ENCODE measurements at regions not wholly inside any gene's neighbourhood (a gene's known extent, or its start where the extent isn't known, plus 50 kb on each side); places are given as distances from the start of the nearest gene placed in this dataset.
A peak's percentile ranks its signal among the peaks of the same experiment; 100 is the strongest.

DNA sequence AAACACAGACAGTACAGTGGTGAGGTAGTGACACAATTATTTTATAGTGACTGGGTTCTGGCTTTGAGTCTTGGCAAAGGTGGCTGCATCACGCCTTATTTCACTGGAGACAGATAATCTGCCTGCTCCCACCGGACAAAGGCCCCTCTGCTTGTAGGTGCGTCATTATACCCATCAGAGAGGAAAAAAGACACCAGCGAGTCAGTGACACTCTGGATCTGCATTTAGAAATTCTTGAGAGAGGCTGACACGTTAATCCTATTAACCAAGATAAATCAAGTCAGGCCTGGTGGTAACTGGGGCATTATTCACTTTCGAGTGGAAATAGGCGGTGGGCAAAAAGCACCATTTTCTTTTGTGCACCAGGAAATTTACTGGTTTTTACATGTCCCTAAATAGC lies 76.2 kb downstream of the NR2F2 start:
- Histone ChIP-seq H3K4me1 (ENCODE audit: control insufficient read depth, insufficient read depth, low read length) (peaks cover 13% of the 10 kb centered on the region), H3K9me3 (ENCODE audit: control insufficient read depth, insufficient read depth, low read length) (no peaks in the 10 kb centered on the region), H3K4me3 (ENCODE audit: low read depth, low read length) (no peak overlapping the region), H3K36me3 (ENCODE audit: control insufficient read depth, insufficient read depth, low read length) (no peaks in the 10 kb centered on the region), H3K27me3 (ENCODE audit: control insufficient read depth, insufficient read depth, low read length) (peaks cover 72% of the 10 kb centered on the region), H3K27ac (ENCODE audit: low read depth, low read length) (no peak overlapping the region)
- WGBS (ENCODE audit: insufficient coverage) = 76% methylated on average over 4 of the region's 7 CpGs
- no peak for DNase-seq (ENCODE audit: low read depth in 4 of 6, low spot score in 6 of 6)

DNA sequence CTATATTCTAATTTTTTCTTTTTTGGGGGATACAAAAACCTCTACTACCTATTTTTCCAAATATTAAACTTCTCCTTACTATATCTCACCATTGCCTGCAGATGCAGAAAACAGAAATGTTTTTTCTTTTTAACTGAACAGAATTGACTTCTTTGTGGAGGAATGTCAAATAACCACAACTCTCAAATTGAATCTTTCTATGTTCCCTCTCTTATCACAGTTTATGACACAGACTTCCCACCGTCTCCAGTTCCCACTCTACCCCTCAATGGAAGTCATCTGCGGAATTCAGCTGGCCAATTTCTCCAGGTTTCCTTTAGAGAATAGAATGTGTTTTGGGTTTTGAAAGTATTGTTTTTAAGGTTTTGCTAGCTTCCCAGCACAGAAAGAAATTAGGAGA lies 77.0 kb downstream of the NR2F2 start:
- Histone ChIP-seq H3K9me3 (ENCODE audit: control insufficient read depth, insufficient read depth, low read length) (no peaks in the 10 kb centered on the region), H3K4me1 (ENCODE audit: control insufficient read depth, insufficient read depth, low read length) (peaks cover 13% of the 10 kb centered on the region), H3K4me3 (ENCODE audit: low read depth, low read length) (no peak overlapping the region), H3K27ac (ENCODE audit: low read depth, low read length) (no peak overlapping the region), H3K36me3 (ENCODE audit: control insufficient read depth, insufficient read depth, low read length) (no peaks in the 10 kb centered on the region), H3K27me3 (ENCODE audit: control insufficient read depth, insufficient read depth, low read length) (peaks cover 77% of the 10 kb centered on the region)
- no peak for DNase-seq (ENCODE audit: low read depth in 4 of 6, low spot score in 6 of 6)
- no CpG with 5 or more reads among the region's 2 CpGs for WGBS (ENCODE audit: insufficient coverage)

DNA sequence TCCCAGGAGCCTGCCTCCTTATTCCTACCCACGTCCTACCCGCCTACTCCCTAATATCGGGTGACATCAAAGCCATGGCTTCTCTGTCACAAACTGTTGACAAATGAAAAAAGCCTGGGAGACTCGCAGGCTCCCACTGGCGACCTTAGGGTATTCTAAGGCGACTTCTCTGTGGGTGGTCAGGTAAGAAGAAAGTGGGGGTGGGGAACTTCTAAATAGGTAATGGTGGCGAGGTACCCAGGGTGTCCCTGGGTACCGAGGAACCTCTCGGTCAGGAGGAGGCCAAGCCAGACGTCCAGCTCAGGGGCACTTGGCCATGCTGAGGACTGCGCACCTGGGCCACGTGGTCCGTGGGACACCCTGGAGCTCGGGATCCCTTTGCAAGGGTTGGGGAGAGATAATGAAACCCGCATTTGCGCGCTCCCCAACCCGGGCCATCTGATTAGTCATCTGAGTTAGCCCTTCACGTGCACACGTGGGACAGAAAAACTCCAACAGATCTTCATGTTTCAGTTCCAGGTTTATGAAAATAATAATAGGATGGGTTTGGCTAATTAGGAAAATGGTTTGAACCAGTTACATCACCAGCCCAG lies 78.2 kb downstream of the NR2F2 start:
- H3K4me3 ChIP-seq (ENCODE audit: low read depth, low read length) = peak overlapping the region; percentile 35
- H3K4me1 ChIP-seq (ENCODE audit: control insufficient read depth, insufficient read depth, low read length) = peaks cover 13% of the 10 kb centered on the region
- no peaks in the 10 kb centered on the region for H3K36me3 ChIP-seq (ENCODE audit: control insufficient read depth, insufficient read depth, low read length)
- H3K9me3 ChIP-seq (ENCODE audit: control insufficient read depth, insufficient read depth, low read length) = no peaks in the 10 kb centered on the region
- DNase-seq (ENCODE audit: low read depth in 4 of 6, low spot score in 6 of 6) = no peak
- peaks cover 86% of the 10 kb centered on the region for H3K27me3 ChIP-seq (ENCODE audit: control insufficient read depth, insufficient read depth, low read length)
- WGBS (ENCODE audit: insufficient coverage) = 8% methylated on average over 19 of the region's 20 CpGs
- no peak overlapping the region for H3K27ac ChIP-seq (ENCODE audit: low read depth, low read length)

DNA sequence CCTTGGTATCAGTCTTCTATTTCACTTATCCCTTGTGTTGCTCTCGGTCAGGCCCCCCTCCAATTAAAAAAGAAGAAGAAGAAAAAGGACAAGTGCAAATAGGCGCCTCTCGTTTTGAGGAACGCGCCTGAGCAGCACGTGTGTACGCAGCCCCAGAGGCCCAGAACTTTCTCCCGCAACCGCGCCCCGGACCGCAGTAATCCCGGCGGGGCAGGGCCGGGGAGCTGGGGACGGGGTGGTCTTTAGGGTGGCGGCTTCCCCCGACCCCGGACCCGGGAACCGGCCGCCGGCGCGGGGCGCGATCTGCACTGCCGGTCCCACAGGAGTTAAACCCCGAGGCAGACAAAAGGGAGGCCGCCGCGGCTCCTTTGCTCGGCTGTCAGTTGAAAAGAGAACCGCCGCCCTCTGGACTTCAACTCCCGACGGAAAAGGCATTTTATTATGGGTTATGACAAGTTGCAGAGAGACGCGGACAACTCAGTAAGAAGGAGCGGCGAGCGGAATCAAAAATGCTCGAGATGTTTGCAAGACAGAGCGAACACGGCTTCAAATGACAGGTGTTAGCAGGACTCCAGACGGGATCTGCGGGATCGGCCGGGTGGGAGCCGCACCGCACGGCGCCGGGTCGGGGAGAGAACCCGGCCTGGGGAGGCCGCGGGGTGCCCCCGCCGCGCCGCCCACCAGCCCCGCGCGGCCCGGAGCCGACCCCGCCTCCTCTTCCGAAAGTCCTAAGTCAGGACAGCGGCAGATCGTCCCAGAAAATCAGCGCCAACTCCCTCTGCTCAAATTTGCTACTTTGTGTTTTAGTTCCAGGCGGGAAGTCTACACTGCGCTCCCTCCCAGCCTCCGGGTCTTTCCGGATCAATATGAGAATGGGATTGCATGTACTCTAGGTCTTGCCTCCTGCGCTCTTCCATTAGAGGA lies 79.0 kb downstream of the NR2F2 start:
- H3K4me3 ChIP-seq (ENCODE audit: low read depth, low read length) = peak overlapping the region; percentile 35
- H3K36me3 ChIP-seq (ENCODE audit: control insufficient read depth, insufficient read depth, low read length) = no peaks in the 10 kb centered on the region
- peaks cover 92% of the 10 kb centered on the region for H3K27me3 ChIP-seq (ENCODE audit: control insufficient read depth, insufficient read depth, low read length)
- peaks cover 13% of the 10 kb centered on the region for H3K4me1 ChIP-seq (ENCODE audit: control insufficient read depth, insufficient read depth, low read length)
- no peak overlapping the region for H3K27ac ChIP-seq (ENCODE audit: low read depth, low read length)
- peak in 2 of 6 donors; percentile 22 to 51 for DNase-seq (ENCODE audit: low read depth in 4 of 6, low spot score in 6 of 6)
- no peaks in the 10 kb centered on the region for H3K9me3 ChIP-seq (ENCODE audit: control insufficient read depth, insufficient read depth, low read length)
- WGBS (ENCODE audit: insufficient coverage) = under 1% methylated on average over 71 of the region's 77 CpGs

DNA sequence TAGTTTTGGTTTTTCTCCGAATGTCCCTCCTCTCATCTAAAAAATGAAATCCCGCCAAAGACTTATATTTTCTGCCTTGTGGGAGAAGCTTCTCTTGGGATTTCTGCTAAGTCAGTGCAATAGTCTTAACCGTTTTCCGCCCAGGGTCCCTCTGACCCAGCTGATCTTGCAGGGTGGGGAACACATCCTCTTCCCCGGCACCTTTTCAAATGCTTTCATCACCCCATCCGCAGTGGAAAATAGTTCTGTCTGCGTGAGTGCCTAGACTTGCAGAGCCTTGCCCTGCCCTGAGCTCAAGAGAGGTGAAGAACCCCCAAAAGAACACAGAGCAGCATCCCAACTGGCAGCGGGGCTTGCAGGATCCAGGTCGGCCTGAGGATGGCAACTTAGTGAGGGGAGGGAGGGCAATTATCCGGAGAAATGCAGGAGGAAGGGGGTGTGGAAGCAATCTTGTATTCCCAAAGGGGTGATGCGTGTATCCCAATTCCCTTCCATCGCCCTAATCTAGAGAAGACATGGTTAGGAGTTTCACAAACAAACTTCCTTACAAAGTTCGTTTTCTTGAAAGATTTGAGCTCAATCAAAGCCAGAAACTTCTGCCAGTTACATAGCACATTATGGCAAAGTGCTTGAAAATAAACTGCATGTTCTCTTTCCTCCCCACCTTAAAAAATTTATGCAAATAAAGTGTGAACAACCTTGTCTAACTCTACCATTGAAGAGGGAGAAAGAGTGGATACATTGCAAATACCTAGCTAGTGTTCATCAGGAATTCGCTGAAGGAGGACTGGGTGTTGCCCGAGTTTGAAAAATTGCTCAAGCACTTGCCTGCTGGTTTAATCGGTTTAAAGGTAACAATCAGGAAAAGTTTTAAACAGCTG lies 79.9 kb downstream of the NR2F2 start:
- peak in 2 of 6 donors; percentile 39 to 59 for DNase-seq (ENCODE audit: low read depth in 4 of 6, low spot score in 6 of 6)
- no peaks in the 10 kb centered on the region for H3K36me3 ChIP-seq (ENCODE audit: control insufficient read depth, insufficient read depth, low read length)
- 13% methylated on average over 8 of the region's 16 CpGs for WGBS (ENCODE audit: insufficient coverage)
- no peak overlapping the region for H3K27ac ChIP-seq (ENCODE audit: low read depth, low read length)
- H3K27me3 ChIP-seq (ENCODE audit: control insufficient read depth, insufficient read depth, low read length) = peaks cover 100% of the 10 kb centered on the region
- H3K4me3 ChIP-seq (ENCODE audit: low read depth, low read length) = no peak overlapping the region
- no peaks in the 10 kb centered on the region for H3K9me3 ChIP-seq (ENCODE audit: control insufficient read depth, insufficient read depth, low read length)
- peaks cover 13% of the 10 kb centered on the region for H3K4me1 ChIP-seq (ENCODE audit: control insufficient read depth, insufficient read depth, low read length)

DNA sequence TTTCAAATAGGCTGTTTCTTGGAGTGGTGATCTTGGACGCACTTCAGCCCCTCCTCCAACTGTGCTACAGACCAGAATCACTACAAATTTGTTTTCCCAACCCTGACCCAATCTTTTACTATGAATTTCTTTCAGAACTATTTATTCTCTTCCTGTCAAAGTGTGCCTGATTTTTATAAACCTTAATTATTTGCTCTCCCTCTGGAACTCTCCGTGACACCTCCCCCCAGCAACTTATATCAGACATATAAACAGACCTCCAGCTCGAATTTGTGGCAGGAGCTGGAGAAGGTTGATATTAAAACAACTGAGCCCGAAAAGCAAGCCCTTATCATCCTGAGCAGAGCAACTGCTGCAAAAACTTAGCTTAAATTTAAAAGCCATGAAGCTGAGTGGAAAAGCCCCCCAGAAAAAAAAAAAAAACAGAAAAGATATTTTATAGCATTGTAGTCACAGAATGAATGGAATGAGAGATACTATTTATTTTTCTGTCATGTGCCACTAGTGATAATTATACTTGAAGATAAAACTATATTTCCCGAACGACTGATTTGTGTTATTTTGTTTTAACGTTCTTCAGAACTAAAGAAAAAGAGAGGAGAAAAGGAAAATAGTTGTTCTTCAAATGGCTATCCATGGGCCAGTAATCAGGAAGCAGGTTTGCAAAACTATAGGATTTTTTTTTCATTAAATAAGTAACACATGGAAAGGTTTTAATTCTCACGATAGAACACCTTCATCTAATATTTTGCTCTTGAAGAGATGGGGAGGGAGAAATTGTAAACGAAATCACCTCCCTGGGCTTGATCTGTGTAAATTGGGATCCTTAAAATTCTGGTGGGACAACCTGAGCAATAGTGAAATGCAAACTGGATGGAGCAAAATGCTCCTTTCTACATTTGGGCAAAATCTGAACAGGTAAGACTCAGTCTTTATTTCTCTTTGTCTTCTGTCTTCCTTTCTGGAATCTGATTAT lies 80.8 kb downstream of the NR2F2 start:
- H3K36me3 ChIP-seq (ENCODE audit: control insufficient read depth, insufficient read depth, low read length) = no peaks in the 10 kb centered on the region
- peaks cover 19% of the 10 kb centered on the region for H3K4me1 ChIP-seq (ENCODE audit: control insufficient read depth, insufficient read depth, low read length)
- no peak overlapping the region for H3K27ac ChIP-seq (ENCODE audit: low read depth, low read length)
- H3K27me3 ChIP-seq (ENCODE audit: control insufficient read depth, insufficient read depth, low read length) = peaks cover 100% of the 10 kb centered on the region
- WGBS (ENCODE audit: insufficient coverage) = 0% methylated on average over 1 of the region's 9 CpGs
- H3K4me3 ChIP-seq (ENCODE audit: low read depth, low read length) = no peak overlapping the region
- no peaks in the 10 kb centered on the region for H3K9me3 ChIP-seq (ENCODE audit: control insufficient read depth, insufficient read depth, low read length)
- DNase-seq (ENCODE audit: low read depth in 4 of 6, low spot score in 6 of 6) = peak in 1 of 6 donors; percentile 40

DNA sequence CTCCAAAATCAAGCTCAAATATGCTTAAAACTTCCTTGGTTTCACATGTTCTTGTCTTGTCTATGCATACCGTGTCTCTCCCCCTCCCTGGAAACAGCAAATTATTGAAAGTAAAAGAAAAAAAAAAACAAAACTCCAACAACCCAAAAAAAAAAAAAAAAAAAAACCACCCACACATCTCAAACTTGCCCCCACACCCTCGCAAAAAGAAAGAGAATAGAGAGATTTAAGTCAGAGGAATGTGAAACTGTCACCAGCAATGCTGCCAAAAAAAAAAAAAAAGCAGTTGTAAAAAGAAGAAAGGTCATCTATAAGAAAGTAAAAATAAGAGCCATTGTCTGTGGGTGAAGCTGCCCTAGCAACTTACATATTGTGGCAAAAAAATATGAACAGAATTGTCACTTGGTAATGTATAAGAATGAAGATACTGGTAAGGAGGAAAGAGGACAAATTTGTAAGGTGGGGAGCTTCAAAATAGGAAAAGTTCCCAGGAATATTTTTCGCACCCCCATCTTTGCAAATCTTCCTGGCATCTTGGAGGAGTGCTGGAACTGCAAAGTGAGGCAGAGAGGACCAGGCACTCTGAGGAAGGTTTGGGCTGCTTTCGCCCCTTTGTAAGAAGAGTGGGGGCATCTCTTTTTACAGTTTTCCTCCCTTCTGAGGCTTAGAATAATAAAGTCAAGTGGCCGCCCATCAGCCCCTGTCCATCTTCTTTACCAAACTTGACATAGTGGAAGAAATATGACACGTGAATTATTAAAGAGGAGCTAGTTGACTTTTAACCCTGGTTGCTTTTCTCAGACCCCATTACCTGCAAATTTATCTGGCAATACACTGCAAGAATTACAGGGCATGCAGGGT lies 81.8 kb downstream of the NR2F2 start:
- Histone ChIP-seq H3K9me3 (ENCODE audit: control insufficient read depth, insufficient read depth, low read length) (no peaks in the 10 kb centered on the region), H3K27me3 (ENCODE audit: control insufficient read depth, insufficient read depth, low read length) (peaks cover 100% of the 10 kb centered on the region), H3K36me3 (ENCODE audit: control insufficient read depth, insufficient read depth, low read length) (no peaks in the 10 kb centered on the region), H3K27ac (ENCODE audit: low read depth, low read length) (no peak overlapping the region), H3K4me3 (ENCODE audit: low read depth, low read length) (no peak overlapping the region), H3K4me1 (ENCODE audit: control insufficient read depth, insufficient read depth, low read length) (peaks cover 29% of the 10 kb centered on the region)
- no CpG with 5 or more reads among the region's 6 CpGs for WGBS (ENCODE audit: insufficient coverage)
- DNase-seq (ENCODE audit: low read depth in 4 of 6, low spot score in 6 of 6) = no peak

DNA sequence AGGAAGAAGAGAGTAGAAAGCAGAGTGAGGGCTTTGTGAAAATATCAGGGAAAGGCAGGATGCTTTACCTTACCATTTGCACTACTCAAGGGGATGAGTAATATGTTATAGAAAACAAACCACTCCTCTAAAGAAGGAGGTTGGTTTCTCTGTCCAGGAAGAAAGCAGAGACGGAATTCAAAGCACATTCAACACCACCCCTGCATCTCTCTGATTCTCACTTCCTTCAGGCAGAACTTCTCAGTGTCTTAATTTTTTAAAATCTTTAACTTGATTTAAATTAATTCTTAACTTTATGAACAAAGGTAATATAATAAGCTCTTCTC lies 82.4 kb downstream of the NR2F2 start:
- H3K27me3 ChIP-seq (ENCODE audit: control insufficient read depth, insufficient read depth, low read length) = peaks cover 100% of the 10 kb centered on the region
- no peaks in the 10 kb centered on the region for H3K9me3 ChIP-seq (ENCODE audit: control insufficient read depth, insufficient read depth, low read length)
- no peaks in the 10 kb centered on the region for H3K36me3 ChIP-seq (ENCODE audit: control insufficient read depth, insufficient read depth, low read length)
- H3K4me3 ChIP-seq (ENCODE audit: low read depth, low read length) = no peak overlapping the region
- H3K4me1 ChIP-seq (ENCODE audit: control insufficient read depth, insufficient read depth, low read length) = peaks cover 29% of the 10 kb centered on the region
- DNase-seq (ENCODE audit: low read depth in 4 of 6, low spot score in 6 of 6) = no peak
- no CpG with 5 or more reads among the region's 1 CpG for WGBS (ENCODE audit: insufficient coverage)
- no peak overlapping the region for H3K27ac ChIP-seq (ENCODE audit: low read depth, low read length)

All from spinal cord (tissue), 9 donors.